ENCODE measurements at regions not wholly inside any gene's neighbourhood (a gene's known extent, or its start where the extent isn't known, plus 50 kb on each side); places are given as distances from the start of the nearest gene placed in this dataset.

DNA sequence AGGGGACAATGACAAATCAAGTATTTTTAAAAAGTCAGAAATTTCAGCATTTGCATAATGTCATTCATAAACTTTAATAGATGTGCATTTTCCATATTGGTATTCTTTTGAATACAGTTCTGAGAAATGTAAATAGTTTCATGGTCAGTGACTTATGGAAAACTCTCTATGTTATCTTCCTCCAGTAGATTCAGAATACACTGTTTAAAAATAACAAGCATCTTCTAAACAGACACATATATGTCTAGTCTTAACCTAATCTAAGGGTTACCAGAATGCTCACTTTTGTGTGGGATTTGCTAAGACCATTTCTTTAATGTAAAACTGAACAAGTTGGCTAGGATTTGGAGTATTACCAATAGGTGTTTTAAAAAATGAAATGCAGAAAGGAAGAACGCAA is 119.8 kb upstream of the SGCG start:
- Mint-ChIP-seq H3K4me3 (no peak overlapping the region), H3K27ac (no peak overlapping the region), H3K36me3 (ENCODE audit: low read depth) (no peaks in the 10 kb centered on the region), H3K9me3 (no peaks in the 10 kb centered on the region), H3K27me3 (ENCODE audit: low read depth, poor library complexity) (no peaks in the 10 kb centered on the region), H3K4me1 (peaks cover 3% of the 10 kb centered on the region)
- no peak for DNase-seq
- TF ChIP-seq, protein P1, sequence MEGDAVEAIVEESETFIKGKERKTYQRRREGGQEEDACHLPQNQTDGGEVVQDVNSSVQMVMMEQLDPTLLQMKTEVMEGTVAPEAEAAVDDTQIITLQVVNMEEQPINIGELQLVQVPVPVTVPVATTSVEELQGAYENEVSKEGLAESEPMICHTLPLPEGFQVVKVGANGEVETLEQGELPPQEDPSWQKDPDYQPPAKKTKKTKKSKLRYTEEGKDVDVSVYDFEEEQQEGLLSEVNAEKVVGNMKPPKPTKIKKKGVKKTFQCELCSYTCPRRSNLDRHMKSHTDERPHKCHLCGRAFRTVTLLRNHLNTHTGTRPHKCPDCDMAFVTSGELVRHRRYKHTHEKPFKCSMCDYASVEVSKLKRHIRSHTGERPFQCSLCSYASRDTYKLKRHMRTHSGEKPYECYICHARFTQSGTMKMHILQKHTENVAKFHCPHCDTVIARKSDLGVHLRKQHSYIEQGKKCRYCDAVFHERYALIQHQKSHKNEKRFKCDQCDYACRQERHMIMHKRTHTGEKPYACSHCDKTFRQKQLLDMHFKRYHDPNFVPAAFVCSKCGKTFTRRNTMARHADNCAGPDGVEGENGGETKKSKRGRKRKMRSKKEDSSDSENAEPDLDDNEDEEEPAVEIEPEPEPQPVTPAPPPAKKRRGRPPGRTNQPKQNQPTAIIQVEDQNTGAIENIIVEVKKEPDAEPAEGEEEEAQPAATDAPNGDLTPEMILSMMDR (IDR thresholded peaks at IDR 0.05) = no peak

DNA sequence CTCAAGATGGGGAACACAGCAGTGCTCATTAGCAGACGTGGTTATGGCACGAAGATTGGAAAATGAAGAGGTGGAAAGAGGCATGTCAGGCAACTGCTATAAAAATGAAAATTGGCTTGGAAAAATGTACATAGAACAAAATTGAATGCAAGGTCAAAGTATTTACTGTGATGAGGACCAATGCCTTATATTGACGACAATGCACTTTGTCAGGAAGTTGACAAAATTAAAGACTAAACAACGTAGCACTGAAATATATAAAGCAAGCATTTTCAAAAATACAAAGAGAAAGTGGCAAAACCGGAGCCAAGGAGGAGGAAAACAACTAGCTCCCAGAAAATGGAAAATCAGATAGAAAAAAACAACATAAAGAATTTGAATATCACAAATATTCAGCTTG is 113.7 kb upstream of the SGCG start:
- peaks cover 12% of the 10 kb centered on the region for H3K9me3 Mint-ChIP-seq
- H3K4me3 Mint-ChIP-seq = no peak overlapping the region
- peak overlapping the region; percentile 60 for H3K27ac Mint-ChIP-seq
- H3K27me3 Mint-ChIP-seq (ENCODE audit: low read depth, poor library complexity) = no peaks in the 10 kb centered on the region
- no peak for DNase-seq
- H3K4me1 Mint-ChIP-seq = peaks cover 7% of the 10 kb centered on the region
- H3K36me3 Mint-ChIP-seq (ENCODE audit: low read depth) = no peaks in the 10 kb centered on the region
- TF ChIP-seq, protein P1 (IDR thresholded peaks at IDR 0.05) = no peak

DNA sequence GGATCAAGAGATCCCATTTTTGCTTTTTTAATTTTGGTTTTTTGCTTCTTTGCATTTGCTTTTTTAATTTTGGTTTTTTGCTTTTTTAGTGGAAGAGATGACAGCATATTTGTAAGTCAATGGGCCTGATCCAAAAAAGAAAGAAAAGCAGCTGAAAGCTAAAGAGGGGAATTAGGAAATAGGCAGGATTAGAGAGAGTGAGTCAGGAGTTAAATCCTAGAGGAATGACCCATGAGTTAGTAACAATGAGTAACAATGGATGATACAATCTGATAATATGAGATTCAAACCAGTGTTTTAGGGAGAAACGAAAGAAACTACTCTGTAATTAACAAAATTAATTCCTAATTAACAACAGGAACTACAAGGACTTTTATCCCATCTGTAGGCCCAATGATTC is 111.2 kb upstream of the SGCG start:
- H3K4me1 Mint-ChIP-seq = peaks cover 7% of the 10 kb centered on the region
- no peak overlapping the region for H3K4me3 Mint-ChIP-seq

DNA sequence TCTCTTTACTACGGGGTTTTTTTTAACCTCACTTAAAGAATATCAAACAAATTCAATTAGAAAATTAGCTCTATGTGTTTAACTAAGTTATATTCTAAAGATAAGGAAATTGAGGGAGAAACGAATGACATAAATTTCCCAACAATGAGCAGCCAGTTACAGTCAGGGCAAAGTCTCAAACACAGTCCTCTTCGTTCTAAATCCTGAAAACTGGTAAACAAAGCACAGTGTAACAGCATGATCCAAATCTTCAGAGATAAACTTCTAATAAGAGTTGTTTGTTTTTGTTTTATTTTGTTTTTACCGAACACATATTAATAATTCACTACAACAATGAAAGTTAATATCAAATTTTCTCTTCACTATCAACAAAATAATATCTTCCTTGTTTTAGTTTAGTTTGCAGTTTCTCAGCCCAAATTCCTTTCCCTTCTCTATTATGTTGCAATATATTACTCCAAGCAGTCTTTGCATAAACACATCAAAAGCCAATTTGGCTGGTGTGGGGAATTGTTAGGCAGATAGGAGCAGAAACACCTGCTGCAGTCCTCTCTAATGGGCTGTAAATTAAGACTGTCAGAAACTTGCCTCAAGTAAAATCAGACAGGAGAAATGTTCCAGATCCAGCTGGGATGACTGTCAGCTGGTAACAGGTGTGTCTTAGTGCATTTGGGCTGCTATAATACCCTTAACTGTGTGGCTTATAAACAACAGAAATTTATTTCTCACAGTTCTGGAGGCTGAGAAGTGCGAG is 106.5 kb upstream of the SGCG start:
- H3K9me3 Mint-ChIP-seq = peaks cover 12% of the 10 kb centered on the region
- no peak for DNase-seq
- H3K27ac Mint-ChIP-seq = no peak overlapping the region
- H3K27me3 Mint-ChIP-seq (ENCODE audit: low read depth, poor library complexity) = no peaks in the 10 kb centered on the region
- no peak overlapping the region for H3K4me3 Mint-ChIP-seq
- H3K4me1 Mint-ChIP-seq = no peaks in the 10 kb centered on the region
- TF ChIP-seq, protein P1 (IDR thresholded peaks at IDR 0.05) = no peak
- H3K36me3 Mint-ChIP-seq (ENCODE audit: low read depth) = no peaks in the 10 kb centered on the region

More for the DNA sequence above, 111.2 kb upstream of the SGCG start:
- no peaks in the 10 kb centered on the region for H3K27me3 Mint-ChIP-seq (ENCODE audit: low read depth, poor library complexity)
- TF ChIP-seq, protein P1 (IDR thresholded peaks at IDR 0.05) = no peak
- peaks cover 12% of the 10 kb centered on the region for H3K9me3 Mint-ChIP-seq
- H3K36me3 Mint-ChIP-seq (ENCODE audit: low read depth) = no peaks in the 10 kb centered on the region
- H3K27ac Mint-ChIP-seq = no peak overlapping the region
- DNase-seq = no peak

DNA sequence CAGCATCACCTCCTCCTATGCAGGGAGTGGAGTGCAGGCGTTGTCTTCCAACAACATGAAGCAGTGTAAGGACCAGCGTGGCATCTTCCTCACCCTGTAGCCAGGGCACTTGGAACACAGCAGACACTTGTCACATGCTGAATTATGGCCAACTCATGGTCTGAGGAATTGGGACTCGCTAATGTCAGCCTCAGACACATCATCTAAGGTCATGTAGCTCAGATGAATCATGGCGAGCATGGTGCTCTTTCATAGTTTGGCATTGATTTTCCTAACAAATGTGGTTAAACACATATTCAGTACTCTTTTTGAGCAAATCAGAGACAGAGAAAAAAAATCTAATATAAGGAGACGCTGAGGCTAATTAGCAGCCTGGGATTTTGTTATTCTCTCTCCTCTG is 99.6 kb upstream of the SGCG start:
- Mint-ChIP-seq H3K4me3 (no peak overlapping the region), H3K4me1 (peaks cover 7% of the 10 kb centered on the region)
- TF ChIP-seq, protein P1 (IDR thresholded peaks at IDR 0.05) = no peak

DNA sequence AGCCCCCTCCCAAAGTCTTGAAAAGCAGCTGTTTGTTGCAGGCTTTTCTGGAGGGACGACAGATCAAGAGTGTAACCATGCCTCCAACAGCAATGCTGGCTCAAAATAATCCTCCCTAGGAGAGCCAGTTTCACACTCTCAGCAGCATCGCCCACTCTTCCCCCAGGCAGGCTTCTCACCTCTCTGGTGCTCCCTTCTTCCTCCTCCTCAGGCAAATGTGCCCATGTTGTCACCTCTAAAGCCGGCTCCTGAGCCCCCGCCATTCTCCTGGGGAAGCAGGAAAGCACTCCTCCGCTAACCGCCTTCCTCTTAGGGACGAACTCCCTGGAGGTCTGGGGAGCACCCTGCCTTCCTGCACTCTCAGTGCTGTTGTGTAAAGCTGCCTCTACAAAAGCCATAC is 98.9 kb upstream of the SGCG start:
- Mint-ChIP-seq H3K4me1 (peaks cover 7% of the 10 kb centered on the region), H3K36me3 (ENCODE audit: low read depth) (no peaks in the 10 kb centered on the region), H3K9me3 (peaks cover 21% of the 10 kb centered on the region), H3K4me3 (no peak overlapping the region), H3K27ac (peak overlapping the region; percentile 13), H3K27me3 (ENCODE audit: low read depth, poor library complexity) (no peaks in the 10 kb centered on the region)
- no peak for DNase-seq
- TF ChIP-seq, protein P1 (IDR thresholded peaks at IDR 0.05) = no peak

More for the DNA sequence above, 99.6 kb upstream of the SGCG start:
- no peak overlapping the region for H3K27ac Mint-ChIP-seq
- no peaks in the 10 kb centered on the region for H3K36me3 Mint-ChIP-seq (ENCODE audit: low read depth)
- no peak for DNase-seq
- no peaks in the 10 kb centered on the region for H3K27me3 Mint-ChIP-seq (ENCODE audit: low read depth, poor library complexity)
- peaks cover 17% of the 10 kb centered on the region for H3K9me3 Mint-ChIP-seq
